ENCODE measurements at regions not wholly inside any gene's neighbourhood (a gene's known extent, or its start where the extent isn't known, plus 50 kb on each side); places are given as distances from the start of the nearest gene placed in this dataset.

DNA sequence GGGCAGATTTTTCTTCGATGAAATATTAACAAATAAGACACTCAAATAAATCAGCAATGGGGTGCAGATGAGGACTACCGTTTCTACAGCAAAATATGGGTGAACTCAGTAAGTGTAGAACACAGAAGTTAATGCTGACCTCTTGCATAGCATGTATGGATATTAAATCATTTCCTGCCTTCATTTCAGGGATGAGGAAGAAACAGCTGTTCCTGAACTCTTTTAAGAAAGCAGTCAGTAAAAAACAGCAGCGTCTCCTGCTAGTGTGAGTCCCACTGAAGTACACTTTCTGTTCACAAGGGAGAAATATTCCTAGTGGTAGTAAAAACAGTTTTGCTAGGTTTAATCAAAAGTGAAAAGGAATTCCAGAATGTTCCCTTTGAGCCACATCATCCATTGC lies 379.0 kb downstream of the ZEB2 start:
- POLR2A ChIA-PET = no interaction called here
- H3K4me3 ChIP-seq (ENCODE audit: low read depth, low read length) = no peak overlapping the region
- DNase-seq (ENCODE audit: low read depth, low spot score) = no peak
- CTCF ChIA-PET = no interaction called here
- TF ChIP-seq, protein P1, sequence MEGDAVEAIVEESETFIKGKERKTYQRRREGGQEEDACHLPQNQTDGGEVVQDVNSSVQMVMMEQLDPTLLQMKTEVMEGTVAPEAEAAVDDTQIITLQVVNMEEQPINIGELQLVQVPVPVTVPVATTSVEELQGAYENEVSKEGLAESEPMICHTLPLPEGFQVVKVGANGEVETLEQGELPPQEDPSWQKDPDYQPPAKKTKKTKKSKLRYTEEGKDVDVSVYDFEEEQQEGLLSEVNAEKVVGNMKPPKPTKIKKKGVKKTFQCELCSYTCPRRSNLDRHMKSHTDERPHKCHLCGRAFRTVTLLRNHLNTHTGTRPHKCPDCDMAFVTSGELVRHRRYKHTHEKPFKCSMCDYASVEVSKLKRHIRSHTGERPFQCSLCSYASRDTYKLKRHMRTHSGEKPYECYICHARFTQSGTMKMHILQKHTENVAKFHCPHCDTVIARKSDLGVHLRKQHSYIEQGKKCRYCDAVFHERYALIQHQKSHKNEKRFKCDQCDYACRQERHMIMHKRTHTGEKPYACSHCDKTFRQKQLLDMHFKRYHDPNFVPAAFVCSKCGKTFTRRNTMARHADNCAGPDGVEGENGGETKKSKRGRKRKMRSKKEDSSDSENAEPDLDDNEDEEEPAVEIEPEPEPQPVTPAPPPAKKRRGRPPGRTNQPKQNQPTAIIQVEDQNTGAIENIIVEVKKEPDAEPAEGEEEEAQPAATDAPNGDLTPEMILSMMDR (IDR thresholded peaks at IDR 0.05; ENCODE audit: insufficient read depth, low read length, missing control alignments) = no peak

DNA sequence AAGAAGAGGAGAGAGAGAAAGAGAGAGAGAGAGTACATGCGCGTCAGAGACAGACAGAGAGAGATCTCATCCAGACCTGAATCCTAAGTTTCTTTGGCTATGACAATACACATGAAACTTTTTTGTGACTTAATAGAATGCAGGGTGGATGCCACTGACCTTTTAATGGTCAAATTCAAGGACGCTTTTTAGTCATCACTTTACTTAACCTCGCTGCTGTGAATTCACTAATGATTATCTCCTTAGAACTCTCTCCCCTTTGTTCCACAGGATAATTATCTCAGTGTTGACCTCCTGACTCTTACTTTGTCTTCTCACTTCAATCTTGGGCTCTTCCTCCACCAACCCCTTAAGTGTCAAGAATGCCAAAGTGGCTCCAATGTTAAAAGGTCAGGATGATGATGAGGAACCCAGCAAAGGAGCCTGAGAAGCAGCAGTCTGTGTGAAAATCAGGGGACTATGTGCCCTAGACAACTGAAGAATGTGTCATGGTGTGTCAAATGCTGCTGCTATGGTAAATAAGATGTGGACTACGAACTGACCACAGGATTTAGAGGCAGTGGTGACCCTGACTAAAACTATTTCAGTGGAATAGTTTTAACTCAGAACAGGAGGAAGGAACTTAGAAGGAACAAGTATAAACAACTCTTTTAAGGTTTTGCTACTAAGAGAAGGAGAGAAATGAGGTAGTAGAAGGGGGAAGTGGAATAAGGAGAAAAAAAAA lies 382.1 kb downstream of the ZEB2 start:
- POLR2A ChIA-PET = no interaction called here
- TF ChIP-seq, protein P1 (IDR thresholded peaks at IDR 0.05; ENCODE audit: insufficient read depth, low read length, missing control alignments) = no peak
- CTCF ChIA-PET = no interaction called here
- DNase-seq (ENCODE audit: low read depth, low spot score) = peak; percentile 40
- no peak overlapping the region for H3K4me3 ChIP-seq (ENCODE audit: low read depth, low read length)

DNA sequence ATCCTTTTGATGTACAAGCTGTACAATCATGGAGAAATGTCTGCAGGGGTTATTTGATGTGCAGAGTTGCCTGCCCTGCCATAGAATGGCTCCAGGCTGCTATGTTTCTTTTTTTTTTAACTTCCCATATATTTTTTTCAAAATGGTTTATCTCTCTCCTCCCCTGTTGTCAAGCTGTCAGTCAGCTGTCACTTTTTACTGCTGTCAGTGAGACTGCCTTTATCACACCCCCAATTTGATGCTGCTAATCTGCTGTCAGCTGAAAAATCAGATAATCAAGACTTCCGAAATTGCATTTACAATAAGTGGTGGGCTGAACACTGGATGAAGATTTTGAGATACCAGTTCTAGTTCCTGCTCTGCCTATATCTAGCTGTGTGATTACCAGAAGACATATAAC lies 382.6 kb downstream of the ZEB2 start:
- H3K4me3 ChIP-seq (ENCODE audit: low read depth, low read length) = no peak overlapping the region
- no peak for DNase-seq (ENCODE audit: low read depth, low spot score)
- ChIA-PET POLR2A (no interaction called here), CTCF (no interaction called here)
- TF ChIP-seq, protein P1 (IDR thresholded peaks at IDR 0.05; ENCODE audit: insufficient read depth, low read length, missing control alignments) = no peak

DNA sequence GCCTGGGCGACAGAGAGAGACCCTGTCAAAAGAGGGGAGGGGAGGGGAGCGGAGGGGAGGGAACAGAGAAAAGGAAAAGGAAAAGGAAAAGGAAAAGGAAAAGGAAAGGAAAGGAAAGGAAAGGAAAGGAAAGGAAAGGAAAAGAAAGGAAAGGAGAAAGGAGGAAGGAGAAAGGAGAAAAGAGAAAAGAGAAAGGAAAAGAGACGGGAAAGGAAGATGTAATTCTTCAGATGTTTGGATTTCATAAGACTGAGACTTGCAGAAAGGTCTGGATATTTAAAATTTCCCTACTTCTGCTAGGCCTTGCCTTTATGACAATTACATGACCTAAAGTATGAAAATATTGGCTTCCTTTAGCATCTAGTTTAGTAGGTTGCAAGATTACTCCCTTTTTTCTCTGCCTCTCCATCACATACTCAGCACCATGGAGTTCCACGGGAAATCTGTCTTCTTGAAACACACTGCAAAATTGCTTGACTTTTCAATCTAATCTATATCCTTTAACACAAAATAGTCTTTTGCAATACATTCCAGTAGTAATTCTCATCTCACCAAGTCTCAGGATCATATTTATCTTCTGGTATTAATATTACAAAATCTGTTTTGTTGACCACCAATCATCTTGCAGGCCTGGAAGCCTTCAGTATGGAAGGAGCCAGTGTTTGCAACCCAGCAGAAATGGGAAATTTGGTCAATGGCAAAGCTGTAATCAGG lies 383.5 kb downstream of the ZEB2 start:
- no peak overlapping the region for H3K4me3 ChIP-seq (ENCODE audit: low read depth, low read length)
- no peak for DNase-seq (ENCODE audit: low read depth, low spot score)
- CTCF ChIA-PET = no interaction called here
- TF ChIP-seq, protein P1 (IDR thresholded peaks at IDR 0.05; ENCODE audit: insufficient read depth, low read length, missing control alignments) = no peak
- POLR2A ChIA-PET = no interaction called here

DNA sequence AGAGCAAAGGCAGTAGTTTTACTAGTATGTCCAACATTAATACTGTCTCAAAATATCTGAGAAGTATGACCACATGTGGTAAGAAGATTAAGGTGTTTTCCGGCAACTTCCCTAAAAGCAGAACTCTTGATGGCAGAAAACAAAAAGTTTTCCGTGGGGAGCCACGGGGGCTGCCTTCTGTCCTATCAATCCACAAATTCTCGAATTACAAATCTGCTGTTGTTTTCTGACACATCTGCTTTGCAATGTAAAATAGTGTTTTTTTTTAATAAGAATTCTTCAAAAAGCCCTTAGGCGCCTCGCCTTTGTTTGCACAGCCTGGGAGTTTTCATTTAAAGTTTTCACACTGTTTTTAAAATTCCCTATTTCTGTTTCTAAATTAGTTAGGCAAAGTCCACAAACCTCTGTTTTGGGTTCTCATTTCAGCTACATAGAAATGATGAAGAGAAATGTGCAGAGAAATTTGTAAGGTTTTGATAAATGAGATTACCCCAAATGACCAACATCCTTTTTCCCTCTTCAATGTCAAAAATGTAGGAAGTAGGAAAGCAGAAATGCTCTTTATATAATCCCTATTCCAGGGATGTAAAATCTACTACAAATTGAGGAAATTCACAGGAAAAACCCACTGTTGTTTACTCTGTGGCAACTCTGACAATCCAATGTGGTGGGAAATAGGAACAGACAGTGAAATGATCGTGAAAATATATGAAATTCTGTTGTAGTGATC lies 385.8 kb downstream of the ZEB2 start:
- DNase-seq (ENCODE audit: low read depth, low spot score) = no peak
- POLR2A ChIA-PET = no interaction called here
- CTCF ChIA-PET = no interaction called here
- TF ChIP-seq, protein P1 (IDR thresholded peaks at IDR 0.05; ENCODE audit: insufficient read depth, low read length, missing control alignments) = no peak
- H3K4me3 ChIP-seq (ENCODE audit: low read depth, low read length) = no peak overlapping the region

DNA sequence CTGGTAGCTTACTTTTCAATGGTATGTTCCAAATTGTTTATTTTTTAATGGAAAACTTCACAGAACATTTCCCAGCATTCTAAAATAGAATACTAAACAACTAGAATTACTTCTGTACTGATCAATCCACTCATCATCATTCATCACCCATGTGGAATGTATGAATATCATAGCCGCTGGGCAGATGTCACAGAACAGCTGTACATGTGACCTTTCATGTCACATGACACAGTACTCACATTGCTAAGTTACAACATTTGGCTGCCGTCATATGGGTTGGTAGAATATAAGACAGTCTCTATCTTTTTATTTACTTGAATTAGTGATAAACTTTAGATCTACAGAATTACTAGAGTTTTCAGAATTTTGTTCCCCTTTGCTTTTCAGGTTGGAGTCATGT lies 387.6 kb downstream of the ZEB2 start:
- POLR2A ChIA-PET = no interaction called here
- TF ChIP-seq, protein P1 (IDR thresholded peaks at IDR 0.05; ENCODE audit: insufficient read depth, low read length, missing control alignments) = no peak
- CTCF ChIA-PET = no interaction called here
- DNase-seq (ENCODE audit: low read depth, low spot score) = no peak
- H3K4me3 ChIP-seq (ENCODE audit: low read depth, low read length) = no peak overlapping the region

Measured in AG04449 (cell line).